ENCODE measurements at regions not wholly inside any gene's neighbourhood (a gene's known extent, or its start where the extent isn't known, plus 50 kb on each side); places are given as distances from the start of the nearest gene placed in this dataset.
"Not testable (repeated sequence)": the region's sequence is repeated elsewhere in the genome, so short reads cannot be mapped to it uniquely, and the experiment has no call there.

GRCh38 chr12:116361414-116362223, 84.1 kb upstream of the MED13L start:
- DNase-seq: peak; percentile 9

GRCh38 chr12:116365114-116365513, 87.6 kb upstream of the MED13L start:
- no peak for DNase-seq

GRCh38 chr12:116365606-116366455, 88.3 kb upstream of the MED13L start:
- DNase-seq: no peak

- peak; percentile 48 for DNase-seq
Observed at GRCh38 chr12:116366456-116366776, 88.9 kb upstream of the MED13L start.

GRCh38 chr12:116366824-116367223, 89.3 kb upstream of the MED13L start:
- no peak for DNase-seq

GRCh38 chr12:116368196-116369194, 91.0 kb upstream of the MED13L start:
- DNase-seq: no peak

- DNase-seq: no peak
Observed at GRCh38 chr12:116370004-116370404, 92.5 kb upstream of the MED13L start.

GRCh38 chr12:116370886-116371580, 93.5 kb upstream of the MED13L start:
- no peak for DNase-seq

GRCh38 chr12:116372815-116373214, 95.3 kb upstream of the MED13L start:
- no peak for DNase-seq

GRCh38 chr12:116373572-116374206, 96.2 kb upstream of the MED13L start:
- DNase-seq: no peak

- no peak for DNase-seq
Observed at GRCh38 chr12:116374207-116374606, 96.7 kb upstream of the MED13L start.

- DNase-seq: no peak
Observed at GRCh38 chr12:116375278-116375842, 97.9 kb upstream of the MED13L start.

- peak; percentile 17 for DNase-seq
Observed at GRCh38 chr12:116376354-116377193, 99.1 kb upstream of the MED13L start.

- DNase-seq: not testable (repeated sequence)
Observed at GRCh38 chr12:116377194-116377571, 99.7 kb upstream of the MED13L start.

- DNase-seq: no peak
Observed at GRCh38 chr12:116378002-116378401, 100.5 kb upstream of the MED13L start.

- DNase-seq: no peak
Observed at GRCh38 chr12:116380108-116380507, 102.6 kb upstream of the MED13L start.

- not testable (repeated sequence) for DNase-seq
Observed at GRCh38 chr12:116380740-116381139, 103.2 kb upstream of the MED13L start.

GRCh38 chr12:116381240-116381743, 103.8 kb upstream of the MED13L start:
- no peak for DNase-seq

GRCh38 chr12:116381744-116382685, 104.5 kb upstream of the MED13L start:
- no peak for DNase-seq

Measured in DMS79 treated with DMSO at 0.1 percent for 48 hours (cell line).